Spleen (tissue), 11 donors: ENCODE measurements at regions not wholly inside any gene's neighbourhood (a gene's known extent, or its start where the extent isn't known, plus 50 kb on each side); places are given as distances from the start of the nearest gene placed in this dataset.
"Not testable (repeated sequence)": the region's sequence is repeated elsewhere in the genome, so short reads cannot be mapped to it uniquely, and the experiment has no call there.

Experiments used
- DNase-seq: peaks from one replicate; pipeline ENCODE4 v3.0.0-alpha.2; 2020
- H3K27ac ChIP-seq, 8 donors: fragments of 200-600 bp; sonication (generic) in 7 of 8; 1 replicate in 4 of 8; 2 replicates in 4 of 8; pipeline versions ENCODE4 v1.5.0 to v1.8.0; 2016 to 2021; ENCODE audit warnings: inconsistent platforms in 4 of 8, mild to moderate bottlenecking in 4 of 8, moderate library complexity in 1 of 8
- H3K27me3 ChIP-seq, 7 donors: fragments of 200-600 bp; sonication (generic) in 6 of 7; replicated peaks in 1 of 7; 1 replicate in 4 of 7; 2 replicates in 3 of 7; pipeline versions ENCODE4 v1.5.0 to v1.8.0; 2016 to 2021; ENCODE audit warnings: inconsistent platforms in 3 of 7, mild to moderate bottlenecking in 1 of 7
- H3K36me3 ChIP-seq, 6 donors: fragments of 200-600 bp; sonication (generic) in 5 of 6; 1 replicate in 4 of 6; 2 replicates in 2 of 6; pipeline versions ENCODE4 v1.5.0 to v1.8.0; 2016 to 2021; ENCODE audit warnings: inconsistent platforms in 2 of 6
- H3K4me1 ChIP-seq, 6 donors: fragments of 200-600 bp; sonication (generic) in 5 of 6; 1 replicate in 3 of 6; 2 replicates in 3 of 6; pipeline versions ENCODE4 v1.5.0 to v1.8.0; 2016 to 2021; ENCODE audit warnings: inconsistent platforms in 3 of 6
- H3K4me3 ChIP-seq, 8 donors: fragments of 200-600 bp; sonication (generic) in 7 of 8; 1 replicate in 4 of 8; 2 replicates in 4 of 8; pipeline versions ENCODE4 v1.5.0 to v1.8.0; 2016 to 2021; ENCODE audit warnings: inconsistent platforms in 4 of 8, mild to moderate bottlenecking in 4 of 8, moderate library complexity in 2 of 8
- H3K9me3 ChIP-seq, 8 donors: fragments of 200-600 bp; sonication (generic) in 7 of 8; 1 replicate in 4 of 8; 2 replicates in 4 of 8; pipeline versions ENCODE4 v1.5.0 to v1.8.0; 2016 to 2021; ENCODE audit warnings: inconsistent platforms in 4 of 8
- POLR2A ChIP-seq, 3 donors: fragments of 450-650 bp; IDR thresholded peaks; one replicate each; pipeline ENCODE4 v1.5.1; 2017; ENCODE audit warnings: antibody characterized with exemption in 3 of 3, mild to moderate bottlenecking in 1 of 3
- POLR2AphosphoS5 ChIP-seq, 3 donors: sonication (generic); formaldehyde crosslinking; IDR thresholded peaks; one replicate each; pipeline ENCODE4 v1.5.1; 2017; ENCODE audit warnings: antibody characterized with exemption in 3 of 3
- WGBS, 5 donors: extraction: QIAGEN DNeasy Blood & Tissue Kit in 3 of 5; methylation state at CpG; one replicate each; pipeline versions ENCODE4 v1.1.5 to v1.1.7; 2013 to 2018; 5-methylcytosine and 5-hydroxymethylcytosine counted together
- intact Hi-C: fragments of 100-400 bp; cut with DNase I; formaldehyde crosslinking; loops from one replicate; pipeline ENCODE4 v1.15.0; 2023; ENCODE audit warnings: low total_unique reads
- TF ChIP-seq, protein P1 (sequence below), 11 experiments: fragments of 200-600 bp in 7 of 11; fragments of 450-650 bp in 4 of 11; sonication (generic) in 4 of 11; IDR thresholded peaks in 8 of 11; conservative IDR thresholded peaks in 3 of 11; 1 replicate in 7 of 11; 2 replicates in 4 of 11; pipeline versions ENCODE4 v1.4.0 to v1.8.0; 2016 to 2021; ENCODE audit warnings: antibody characterized with exemption in 11 of 11, inconsistent platforms in 4 of 11, mild to moderate bottlenecking in 1 of 11
- donor health status: healthy with polysubstance abuse.
- donor health status: DM: no; HTN: no; CAD: no; lungs with moderate emphysema.
- donor health status: DM: no; HTN: no; CAD: no.
- donor health status: Bipolar disorder and iron deficiency.
- donor health status: healthy.
- donor health status: DM: no; HTN: no; CAD: no.
- donor health status: DM: yes; HTN: yes; CAD: no.

DNA sequence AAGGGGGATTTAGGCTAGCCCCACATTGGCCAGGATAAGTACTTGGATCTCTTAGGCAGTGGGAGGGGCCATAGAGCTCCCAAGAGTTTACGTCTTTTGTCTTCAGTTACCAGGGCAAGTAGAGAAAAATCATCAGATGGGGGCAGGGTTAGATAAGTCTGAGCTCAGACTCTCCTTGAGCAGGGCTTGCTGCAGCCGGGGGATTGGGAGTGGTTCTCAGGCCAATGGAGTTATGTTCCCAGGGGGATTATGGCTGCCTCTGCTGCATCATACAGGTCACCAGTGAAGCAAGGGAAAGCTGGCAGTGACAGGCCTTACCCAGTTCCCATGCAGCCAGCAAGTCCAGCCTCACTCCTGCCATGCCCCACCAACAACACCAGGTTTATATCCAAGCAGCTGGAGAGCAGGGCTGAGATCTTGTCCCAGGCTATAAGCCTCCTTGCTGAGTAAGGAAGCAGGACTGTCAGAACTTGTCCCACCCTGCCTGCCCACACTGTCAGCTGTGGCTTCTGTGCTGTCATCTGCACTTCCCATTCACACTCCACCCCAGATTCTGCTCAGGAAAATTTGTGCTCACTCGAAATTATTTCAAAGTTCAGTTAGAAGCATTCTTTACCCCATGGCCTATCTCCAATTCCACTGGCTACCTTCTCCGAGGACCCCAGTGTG, 215.3 kb downstream of the FAM43A start:
- no peak overlapping the region for H3K4me3 ChIP-seq
- 56 to 69% (median 59%) methylated on average over 4 of the region's 4 CpGs for WGBS, 5 donors
- no peaks in the 10 kb centered on the region for H3K27me3 ChIP-seq
- peaks cover 0 to 7% (median 1%) of the 10 kb centered on the region in 6 donors for H3K4me1 ChIP-seq
- no peak for DNase-seq
- no peak overlapping the region for H3K27ac ChIP-seq
- TF ChIP-seq POLR2AphosphoS5 (IDR thresholded peaks at IDR 0.05) (no peak), POLR2A (IDR thresholded peaks at IDR 0.05) (no peak)
- TF ChIP-seq, protein P1, sequence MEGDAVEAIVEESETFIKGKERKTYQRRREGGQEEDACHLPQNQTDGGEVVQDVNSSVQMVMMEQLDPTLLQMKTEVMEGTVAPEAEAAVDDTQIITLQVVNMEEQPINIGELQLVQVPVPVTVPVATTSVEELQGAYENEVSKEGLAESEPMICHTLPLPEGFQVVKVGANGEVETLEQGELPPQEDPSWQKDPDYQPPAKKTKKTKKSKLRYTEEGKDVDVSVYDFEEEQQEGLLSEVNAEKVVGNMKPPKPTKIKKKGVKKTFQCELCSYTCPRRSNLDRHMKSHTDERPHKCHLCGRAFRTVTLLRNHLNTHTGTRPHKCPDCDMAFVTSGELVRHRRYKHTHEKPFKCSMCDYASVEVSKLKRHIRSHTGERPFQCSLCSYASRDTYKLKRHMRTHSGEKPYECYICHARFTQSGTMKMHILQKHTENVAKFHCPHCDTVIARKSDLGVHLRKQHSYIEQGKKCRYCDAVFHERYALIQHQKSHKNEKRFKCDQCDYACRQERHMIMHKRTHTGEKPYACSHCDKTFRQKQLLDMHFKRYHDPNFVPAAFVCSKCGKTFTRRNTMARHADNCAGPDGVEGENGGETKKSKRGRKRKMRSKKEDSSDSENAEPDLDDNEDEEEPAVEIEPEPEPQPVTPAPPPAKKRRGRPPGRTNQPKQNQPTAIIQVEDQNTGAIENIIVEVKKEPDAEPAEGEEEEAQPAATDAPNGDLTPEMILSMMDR (IDR thresholded peaks at IDR 0.05 in 8 of 11, conservative IDR thresholded peaks at IDR 0.05 in 3 of 11) = no peak
- intact Hi-C loops = no loop called here
- H3K9me3 ChIP-seq = peaks cover 0 to 29% (median 16%) of the 10 kb centered on the region in 8 donors
- H3K36me3 ChIP-seq = no peaks in the 10 kb centered on the region

DNA sequence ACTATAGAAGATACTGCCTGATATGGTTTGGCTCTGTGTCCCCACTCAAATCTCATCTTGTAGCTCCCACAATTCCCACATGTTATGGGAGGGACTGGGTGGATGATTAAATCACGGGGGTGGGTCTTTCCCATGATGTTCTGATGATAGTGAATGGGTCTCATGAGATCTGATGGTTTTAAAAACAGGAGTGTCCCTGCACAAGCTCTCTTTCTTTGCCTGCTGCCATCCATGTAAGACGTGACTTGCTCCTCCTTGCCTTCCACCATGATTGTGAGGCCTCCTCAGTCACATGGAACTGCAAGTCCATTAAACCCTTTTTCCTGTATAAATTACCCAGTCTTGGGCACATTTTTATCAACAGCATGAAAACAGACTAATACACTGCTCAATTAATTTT, 217.8 kb downstream of the FAM43A start:
- 84 to 94% (median 88%) methylated on average over 2 of the region's 2 CpGs for WGBS, 5 donors
- H3K4me3 ChIP-seq, H3K36me3 ChIP-seq, intact Hi-C loops, H3K27me3 ChIP-seq, H3K27ac ChIP-seq, DNase-seq, H3K4me1 ChIP-seq: not testable (repeated sequence)
- H3K9me3 ChIP-seq = peaks cover 0 to 29% (median 16%) of the 10 kb centered on the region in 8 donors

DNA sequence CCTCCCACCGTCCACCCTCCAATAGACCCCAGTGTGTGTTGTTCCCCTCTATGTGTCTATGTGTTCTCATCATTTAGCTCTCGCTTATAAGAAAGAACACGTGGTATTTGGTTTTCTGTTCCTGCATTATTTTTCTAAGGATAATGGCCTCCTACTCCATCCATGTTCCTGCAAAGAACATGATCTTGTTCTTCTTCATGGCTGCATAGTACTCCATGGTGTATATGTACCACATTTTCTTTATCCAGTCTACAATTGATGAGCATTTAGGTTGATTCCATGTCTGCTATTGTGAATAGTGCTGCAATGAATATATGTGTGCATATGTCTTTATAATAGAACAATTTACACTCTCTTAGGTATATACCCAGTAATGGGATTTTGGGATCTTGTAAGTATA, 219.3 kb downstream of the FAM43A start:
- H3K27me3 ChIP-seq, intact Hi-C loops, H3K36me3 ChIP-seq, H3K27ac ChIP-seq, H3K4me1 ChIP-seq, DNase-seq, H3K4me3 ChIP-seq: not testable (repeated sequence)
- peaks cover 0 to 14% (median 6%) of the 10 kb centered on the region in 8 donors for H3K9me3 ChIP-seq
- 93 to 98% (median 96%) methylated on average over 3 of the region's 3 CpGs for WGBS, 5 donors

DNA sequence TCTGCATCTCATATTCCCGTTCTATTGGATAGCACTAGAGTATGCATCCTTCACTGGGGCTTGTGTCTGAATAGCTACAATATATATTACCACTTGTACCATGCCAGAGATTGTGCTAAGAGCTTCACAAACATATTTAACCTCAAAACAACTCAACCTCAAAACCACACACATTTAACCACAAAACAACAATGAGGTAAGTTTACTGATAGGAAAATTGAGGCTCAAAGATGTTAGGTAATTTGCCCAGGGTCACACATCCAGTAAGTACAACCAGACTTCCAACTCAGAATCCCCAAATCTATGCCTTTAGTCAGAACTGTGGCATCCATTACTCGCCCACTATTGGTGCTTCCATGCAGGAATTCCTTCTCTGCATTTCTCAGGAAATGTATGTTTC, 220.0 kb downstream of the FAM43A start:
- no peaks in the 10 kb centered on the region for H3K27me3 ChIP-seq
- DNase-seq = no peak
- H3K9me3 ChIP-seq = peaks cover 0 to 7% (median 0%) of the 10 kb centered on the region in 8 donors
- intact Hi-C loops = no loop called here
- H3K4me1 ChIP-seq = peaks cover 0 to 8% (median 1%) of the 10 kb centered on the region in 6 donors
- no peaks in the 10 kb centered on the region for H3K36me3 ChIP-seq
- TF ChIP-seq POLR2A (IDR thresholded peaks at IDR 0.05) (no peak), POLR2AphosphoS5 (IDR thresholded peaks at IDR 0.05) (no peak)
- TF ChIP-seq, protein P1 (IDR thresholded peaks at IDR 0.05 in 8 of 11, conservative IDR thresholded peaks at IDR 0.05 in 3 of 11) = no peak
- WGBS, 5 donors = 89 to 93% (median 89%) methylated on average over 2 of the region's 2 CpGs
- no peak overlapping the region for H3K4me3 ChIP-seq
- peak overlapping the region in 3 of 8 donors; percentile 29 to 47 (median 32) for H3K27ac ChIP-seq

DNA sequence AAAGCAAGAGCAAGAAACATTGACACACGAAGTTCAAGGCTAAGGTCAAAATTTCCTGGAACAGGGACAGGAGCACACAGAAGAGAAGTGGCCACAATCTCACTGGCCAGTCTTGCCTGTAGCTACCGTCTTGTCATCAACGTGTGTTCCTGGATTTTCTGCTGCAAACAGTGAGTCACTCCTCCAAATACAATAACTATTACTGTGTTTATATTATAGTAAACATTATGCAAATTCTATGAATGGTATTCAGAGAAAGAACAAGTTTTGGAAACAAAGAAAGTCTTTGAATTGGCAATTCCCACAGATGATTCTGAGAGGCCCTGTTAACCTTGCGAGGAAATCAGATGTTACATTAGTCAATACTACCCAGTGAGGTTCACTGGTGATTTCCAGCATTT, 220.5 kb downstream of the FAM43A start:
- WGBS, 5 donors = 56 to 78% (median 64%) methylated on average over 4 of the region's 4 CpGs
- peaks cover 0 to 5% (median 0%) of the 10 kb centered on the region in 8 donors for H3K9me3 ChIP-seq
- peak overlapping the region in 3 of 8 donors; percentile 15 to 47 (median 29) for H3K27ac ChIP-seq
- no peaks in the 10 kb centered on the region for H3K27me3 ChIP-seq
- DNase-seq = no peak
- intact Hi-C loops = no loop called here
- no peak overlapping the region for H3K4me3 ChIP-seq
- TF ChIP-seq POLR2A (IDR thresholded peaks at IDR 0.05) = no peak
- TF ChIP-seq, protein P1 (IDR thresholded peaks at IDR 0.05 in 8 of 11, conservative IDR thresholded peaks at IDR 0.05 in 3 of 11) = no peak
- no peak for TF ChIP-seq POLR2AphosphoS5 (IDR thresholded peaks at IDR 0.05)
- no peaks in the 10 kb centered on the region for H3K36me3 ChIP-seq
- H3K4me1 ChIP-seq = peaks cover 0 to 8% (median 1%) of the 10 kb centered on the region in 6 donors
